ENCODE measurements at regions not wholly inside any gene's neighbourhood (a gene's known extent, or its start where the extent isn't known, plus 50 kb on each side); places are given as distances from the start of the nearest gene placed in this dataset.

DNA sequence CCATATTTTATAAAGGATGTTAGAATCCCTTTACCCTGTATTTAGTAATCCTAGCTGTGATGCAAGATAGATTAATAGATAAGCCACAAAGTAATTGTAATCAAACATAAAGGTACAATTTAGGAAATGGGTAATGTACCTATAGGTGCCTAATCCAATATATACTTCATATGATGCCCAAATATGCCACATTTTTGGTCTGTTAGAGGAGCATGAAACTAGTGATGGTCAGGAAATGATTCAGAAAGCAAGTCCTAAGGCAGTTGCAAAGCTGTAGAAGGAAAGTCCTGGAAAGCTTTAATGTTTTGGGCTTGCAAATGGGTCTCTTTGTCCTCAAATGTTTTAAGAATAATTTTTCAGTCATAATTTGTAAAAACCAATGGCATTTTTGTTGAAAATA, 76.6 kb upstream of the PTPRK start:
- Histone ChIP-seq H3K79me1 (ENCODE audit: low read length) (no peaks in the 10 kb centered on the region), H3K4me1 (ENCODE audit: control insufficient read depth in 1 of 2, insufficient read depth in 2 of 2, low read length in 2 of 2) (peaks cover 0 to 1% of the 10 kb centered on the region in 2 experiments), H3K9ac (ENCODE audit: low read length) (no peak overlapping the region), H3K23ac (ENCODE audit: low read length) (no peak overlapping the region), H3K14ac (ENCODE audit: low read length) (no peak overlapping the region), H3K4me3 (ENCODE audit: low read depth, low read length) (no peak overlapping the region), H4K91ac (ENCODE audit: low read depth, low read length) (no peak overlapping the region), H2BK5ac (ENCODE audit: low read depth, low read length, poor library complexity) (no peak overlapping the region), H2AFZ (ENCODE audit: insufficient read depth, low read length, poor library complexity) (no peak overlapping the region), H4K12ac (ENCODE audit: low read depth, low read length) (no peak overlapping the region), H3K27ac (ENCODE audit: low read depth, low read length) (no peak overlapping the region), H3K4ac (ENCODE audit: low read depth, low read length) (no peak overlapping the region), H3K27me3 (ENCODE audit: insufficient read depth, low read length) (no peaks in the 10 kb centered on the region), H2AK5ac (ENCODE audit: low read length) (no peak overlapping the region), H3K18ac (ENCODE audit: low read length) (no peak overlapping the region), H4K8ac (ENCODE audit: low read depth, low read length) (no peak overlapping the region), H3K36me3 (ENCODE audit: control insufficient read depth in 1 of 2, insufficient read depth in 2 of 2, low read length in 2 of 2) (no peaks in the 10 kb centered on the region), H3K79me2 (ENCODE audit: control insufficient read depth, insufficient read depth, low read length, poor library complexity) (no peaks in the 10 kb centered on the region), H3K9me3 (ENCODE audit: insufficient read depth, low read depth, low read length) (no peaks in the 10 kb centered on the region), H2BK12ac (ENCODE audit: low read length) (no peak overlapping the region), H2BK120ac (ENCODE audit: insufficient read depth, low read length, poor library complexity) (no peak overlapping the region), H3K4me2 (ENCODE audit: low read length) (no peak overlapping the region)
- no peak for DNase-seq

DNA sequence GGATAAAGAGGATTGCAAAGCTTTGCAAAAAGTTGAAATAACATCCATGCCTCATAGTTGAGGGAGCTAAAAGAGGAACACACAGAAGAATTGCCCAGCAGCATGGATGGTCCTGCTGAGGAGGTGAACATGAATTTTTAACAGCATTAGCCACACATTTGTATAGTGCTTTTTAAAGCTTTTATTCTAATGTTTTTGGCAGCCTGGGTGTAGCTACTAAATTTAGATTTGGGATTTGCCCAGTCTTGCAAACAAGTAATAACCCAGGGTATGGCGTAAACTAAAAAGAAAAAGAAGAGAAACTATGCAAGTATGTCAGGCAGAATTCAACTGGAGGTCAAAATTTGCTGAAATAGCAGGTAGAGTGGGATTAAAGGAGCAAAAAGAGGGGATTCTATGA, 75.1 kb upstream of the PTPRK start:
- Histone ChIP-seq H2AK5ac (ENCODE audit: low read length) (no peak overlapping the region), H2AFZ (ENCODE audit: insufficient read depth, low read length, poor library complexity) (no peak overlapping the region), H2BK120ac (ENCODE audit: insufficient read depth, low read length, poor library complexity) (no peak overlapping the region), H3K4me3 (ENCODE audit: low read depth, low read length) (no peak overlapping the region), H3K4me1 (ENCODE audit: control insufficient read depth in 1 of 2, insufficient read depth in 2 of 2, low read length in 2 of 2) (no peaks in the 10 kb centered on the region), H4K91ac (ENCODE audit: low read depth, low read length) (no peak overlapping the region), H3K18ac (ENCODE audit: low read length) (no peak overlapping the region), H3K23ac (ENCODE audit: low read length) (no peak overlapping the region), H3K14ac (ENCODE audit: low read length) (no peak overlapping the region), H3K4me2 (ENCODE audit: low read length) (no peak overlapping the region), H3K36me3 (ENCODE audit: control insufficient read depth in 1 of 2, insufficient read depth in 2 of 2, low read length in 2 of 2) (no peaks in the 10 kb centered on the region), H2BK5ac (ENCODE audit: low read depth, low read length, poor library complexity) (no peak overlapping the region), H3K27ac (ENCODE audit: low read depth, low read length) (no peak overlapping the region), H3K9me3 (ENCODE audit: insufficient read depth, low read depth, low read length) (no peaks in the 10 kb centered on the region), H3K27me3 (ENCODE audit: insufficient read depth, low read length) (no peaks in the 10 kb centered on the region), H3K9ac (ENCODE audit: low read length) (no peak overlapping the region), H2BK12ac (ENCODE audit: low read length) (no peak overlapping the region), H4K12ac (ENCODE audit: low read depth, low read length) (no peak overlapping the region), H3K4ac (ENCODE audit: low read depth, low read length) (no peak overlapping the region), H3K79me1 (ENCODE audit: low read length) (no peaks in the 10 kb centered on the region), H3K79me2 (ENCODE audit: control insufficient read depth, insufficient read depth, low read length, poor library complexity) (no peaks in the 10 kb centered on the region), H4K8ac (ENCODE audit: low read depth, low read length) (no peak overlapping the region)
- DNase-seq, result no peak
- WGBS (ENCODE audit: extremely low coverage, insufficient coverage, insufficient read length), result no CpG with 5 or more reads among the region's 1 CpG

- Histone ChIP-seq H3K9ac (ENCODE audit: low read length) (no peak overlapping the region), H3K4ac (ENCODE audit: low read depth, low read length) (no peak overlapping the region), H3K23ac (ENCODE audit: low read length) (no peak overlapping the region), H2BK12ac (ENCODE audit: low read length) (no peak overlapping the region), H2BK120ac (ENCODE audit: insufficient read depth, low read length, poor library complexity) (no peak overlapping the region), H3K4me2 (ENCODE audit: low read length) (no peak overlapping the region), H4K12ac (ENCODE audit: low read depth, low read length) (no peak overlapping the region), H4K91ac (ENCODE audit: low read depth, low read length) (no peak overlapping the region), H2BK5ac (ENCODE audit: low read depth, low read length, poor library complexity) (no peak overlapping the region), H3K27ac (ENCODE audit: low read depth, low read length) (no peak overlapping the region), H3K79me1 (ENCODE audit: low read length) (no peaks in the 10 kb centered on the region), H3K79me2 (ENCODE audit: control insufficient read depth, insufficient read depth, low read length, poor library complexity) (no peaks in the 10 kb centered on the region), H3K9me3 (ENCODE audit: insufficient read depth, low read depth, low read length) (no peaks in the 10 kb centered on the region), H2AFZ (ENCODE audit: insufficient read depth, low read length, poor library complexity) (no peak overlapping the region), H3K36me3 (ENCODE audit: control insufficient read depth in 1 of 2, insufficient read depth in 2 of 2, low read length in 2 of 2) (no peaks in the 10 kb centered on the region), H3K14ac (ENCODE audit: low read length) (no peak overlapping the region), H3K4me3 (ENCODE audit: low read depth, low read length) (no peak overlapping the region), H3K4me1 (ENCODE audit: control insufficient read depth in 1 of 2, insufficient read depth in 2 of 2, low read length in 2 of 2) (no peaks in the 10 kb centered on the region), H2AK5ac (ENCODE audit: low read length) (no peak overlapping the region), H4K8ac (ENCODE audit: low read depth, low read length) (no peak overlapping the region), H3K27me3 (ENCODE audit: insufficient read depth, low read length) (no peaks in the 10 kb centered on the region), H3K18ac (ENCODE audit: low read length) (no peak overlapping the region)
- WGBS (ENCODE audit: extremely low coverage, insufficient coverage, insufficient read length), result no CpG with 5 or more reads among the region's 1 CpG
- no peak for DNase-seq
Observed at GRCh38 chr6:128586095-128586494, 65.7 kb upstream of the PTPRK start.

DNA sequence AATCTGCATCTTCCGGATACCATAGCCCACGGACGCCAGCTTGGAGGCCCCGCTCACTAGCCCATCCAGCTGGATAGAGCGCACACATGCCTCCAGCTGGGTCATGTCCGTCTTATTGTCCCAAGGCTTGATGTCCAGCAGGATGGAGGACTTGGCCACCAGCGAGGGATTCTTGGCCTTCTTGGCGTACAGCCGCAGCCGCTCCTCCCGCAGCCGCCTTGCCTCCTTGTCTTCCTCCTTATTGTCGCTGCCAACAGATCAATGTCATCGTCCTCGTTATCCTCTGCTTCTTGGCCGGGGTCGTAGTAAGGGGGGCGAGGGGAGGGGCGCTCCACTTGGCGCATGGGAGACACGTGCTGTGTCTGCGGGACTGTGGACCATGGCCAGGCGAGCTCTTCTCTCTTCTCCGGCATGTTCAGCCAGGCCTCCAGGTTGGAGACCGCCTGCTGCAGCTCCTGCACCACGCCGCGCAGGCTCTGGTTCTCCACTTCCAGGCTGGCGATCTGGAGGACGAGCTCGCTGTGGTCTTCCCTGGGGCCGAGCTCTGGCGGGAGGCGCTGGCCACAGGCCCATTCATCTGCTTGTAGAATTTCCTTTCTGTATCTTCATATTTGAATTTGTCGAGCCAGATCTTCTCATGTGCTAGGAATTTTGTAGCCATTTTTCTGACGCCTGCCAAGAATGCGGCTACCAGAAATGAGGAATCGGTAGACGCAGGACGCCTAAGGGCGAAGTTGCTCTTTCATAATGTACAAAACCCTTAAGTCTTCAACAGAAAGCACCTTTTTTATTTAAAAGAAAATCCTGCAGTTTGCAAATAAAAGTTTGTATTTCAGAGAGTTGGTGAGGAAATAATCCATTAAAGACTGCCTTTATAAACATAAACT, 60.1 kb upstream of the PTPRK start:
- no peaks in the 10 kb centered on the region for H3K79me2 ChIP-seq (ENCODE audit: control insufficient read depth, insufficient read depth, low read length, poor library complexity)
- no peaks in the 10 kb centered on the region for H3K9me3 ChIP-seq (ENCODE audit: insufficient read depth, low read depth, low read length)
- no peak overlapping the region for H2AK5ac ChIP-seq (ENCODE audit: low read length)
- H3K14ac ChIP-seq (ENCODE audit: low read length), result no peak overlapping the region
- no peak overlapping the region for H3K23ac ChIP-seq (ENCODE audit: low read length)
- H3K27ac ChIP-seq (ENCODE audit: low read depth, low read length), result no peak overlapping the region
- peak overlapping the region; percentile 8 for H4K8ac ChIP-seq (ENCODE audit: low read depth, low read length)
- peak; percentile 92 to 98 for DNase-seq
- H4K91ac ChIP-seq (ENCODE audit: low read depth, low read length), result no peak overlapping the region
- no peak overlapping the region for H2BK12ac ChIP-seq (ENCODE audit: low read length)
- no peak overlapping the region for H2BK5ac ChIP-seq (ENCODE audit: low read depth, low read length, poor library complexity)
- peaks cover 2% of the 10 kb centered on the region in 2 experiments for H3K4me1 ChIP-seq (ENCODE audit: control insufficient read depth in 1 of 2, insufficient read depth in 2 of 2, low read length in 2 of 2)
- H3K4me2 ChIP-seq (ENCODE audit: low read length), result no peak overlapping the region
- no peak overlapping the region for H3K9ac ChIP-seq (ENCODE audit: low read length)
- no CpG with 5 or more reads among the region's 41 CpGs for WGBS (ENCODE audit: extremely low coverage, insufficient coverage, insufficient read length)
- no peak overlapping the region for H2AFZ ChIP-seq (ENCODE audit: insufficient read depth, low read length, poor library complexity)
- no peak overlapping the region for H3K4ac ChIP-seq (ENCODE audit: low read depth, low read length)
- no peak overlapping the region for H4K12ac ChIP-seq (ENCODE audit: low read depth, low read length)
- H3K36me3 ChIP-seq (ENCODE audit: control insufficient read depth in 1 of 2, insufficient read depth in 2 of 2, low read length in 2 of 2), result no peaks in the 10 kb centered on the region
- no peak overlapping the region for H2BK120ac ChIP-seq (ENCODE audit: insufficient read depth, low read length, poor library complexity)
- H3K4me3 ChIP-seq (ENCODE audit: low read depth, low read length), result no peak overlapping the region
- no peaks in the 10 kb centered on the region for H3K79me1 ChIP-seq (ENCODE audit: low read length)
- no peak overlapping the region for H3K18ac ChIP-seq (ENCODE audit: low read length)
- H3K27me3 ChIP-seq (ENCODE audit: insufficient read depth, low read length), result no peaks in the 10 kb centered on the region
